HEK293T (cell line): ENCODE measurements at regions not wholly inside any gene's neighbourhood (a gene's known extent, or its start where the extent isn't known, plus 50 kb on each side); places are given as distances from the start of the nearest gene placed in this dataset.

ENCODE experiments used
- ARNT ChIP-seq: fragments of 450-650 bp; IDR thresholded peaks from 2 replicates; pipeline ENCODE4 v1.6.1; 2017; ENCODE audit warnings: mild to moderate bottlenecking
- BHLHE40 ChIP-seq: fragments of 450-650 bp; IDR thresholded peaks from 2 replicates; pipeline ENCODE4 v1.6.1; 2016; ENCODE audit warnings: mild to moderate bottlenecking, moderate library complexity, borderline replicate concordance
- FOXA1 ChIP-seq: fragments of 450-650 bp; IDR thresholded peaks from 2 replicates; pipeline ENCODE4 v1.6.1; 2016; ENCODE audit warnings: mild to moderate bottlenecking
- FOXK2 ChIP-seq: fragments of 450-650 bp; IDR thresholded peaks from 2 replicates; pipeline ENCODE4 v1.6.1; 2016; ENCODE audit warnings: mild to moderate bottlenecking
- FOXM1 ChIP-seq: fragments of 450-650 bp; IDR thresholded peaks from 2 replicates; pipeline ENCODE4 v1.6.1; 2017; ENCODE audit warnings: mild to moderate bottlenecking, borderline replicate concordance
- L3MBTL2 ChIP-seq: fragments of 450-650 bp; conservative IDR thresholded peaks from 2 replicates; pipeline ENCODE4 v1.6.1; 2016; ENCODE audit warnings: mild to moderate bottlenecking
- LEF1 ChIP-seq: fragments of 450-650 bp; IDR thresholded peaks from 2 replicates; pipeline ENCODE4 v1.6.1; 2017; ENCODE audit warnings: mild to moderate bottlenecking, borderline replicate concordance
- NFRKB ChIP-seq: fragments of 450-650 bp; IDR thresholded peaks from 2 replicates; pipeline ENCODE4 v1.6.1; 2016; ENCODE audit warnings: mild to moderate bottlenecking, moderate library complexity
- SP1 ChIP-seq: fragments of 450-650 bp; IDR thresholded peaks from 2 replicates; pipeline ENCODE4 v1.6.1; 2017
- SUZ12 ChIP-seq: fragments of 450-650 bp; IDR thresholded peaks from 2 replicates; pipeline ENCODE4 v1.6.1; 2016; ENCODE audit warnings: mild to moderate bottlenecking
- ZNF384 ChIP-seq: fragments of 450-650 bp; IDR thresholded peaks from 2 replicates; pipeline ENCODE4 v1.6.1; 2016
- TF ChIP-seq, protein P1 (sequence below): fragments of 450-650 bp; IDR thresholded peaks from 2 replicates; pipeline ENCODE4 v1.6.1; 2016

GRCh38 chr18:11284349-11284748 is 135.0 kb upstream of the PIEZO2 start:
- TF ChIP-seq ZNF384 (no peak), LEF1 (no peak), BHLHE40 (no peak), FOXA1 (no peak), SP1 (no peak), SUZ12 (no peak), ARNT (no peak), FOXK2 (no peak), L3MBTL2 (no peak), FOXM1 (no peak), NFRKB (no peak)
- TF ChIP-seq, protein P1, sequence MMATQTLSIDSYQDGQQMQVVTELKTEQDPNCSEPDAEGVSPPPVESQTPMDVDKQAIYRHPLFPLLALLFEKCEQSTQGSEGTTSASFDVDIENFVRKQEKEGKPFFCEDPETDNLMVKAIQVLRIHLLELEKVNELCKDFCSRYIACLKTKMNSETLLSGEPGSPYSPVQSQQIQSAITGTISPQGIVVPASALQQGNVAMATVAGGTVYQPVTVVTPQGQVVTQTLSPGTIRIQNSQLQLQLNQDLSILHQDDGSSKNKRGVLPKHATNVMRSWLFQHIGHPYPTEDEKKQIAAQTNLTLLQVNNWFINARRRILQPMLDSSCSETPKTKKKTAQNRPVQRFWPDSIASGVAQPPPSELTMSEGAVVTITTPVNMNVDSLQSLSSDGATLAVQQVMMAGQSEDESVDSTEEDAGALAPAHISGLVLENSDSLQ = no peak
